ENCODE measurements at regions not wholly inside any gene's neighbourhood (a gene's known extent, or its start where the extent isn't known, plus 50 kb on each side); places are given as distances from the start of the nearest gene placed in this dataset.

DNA sequence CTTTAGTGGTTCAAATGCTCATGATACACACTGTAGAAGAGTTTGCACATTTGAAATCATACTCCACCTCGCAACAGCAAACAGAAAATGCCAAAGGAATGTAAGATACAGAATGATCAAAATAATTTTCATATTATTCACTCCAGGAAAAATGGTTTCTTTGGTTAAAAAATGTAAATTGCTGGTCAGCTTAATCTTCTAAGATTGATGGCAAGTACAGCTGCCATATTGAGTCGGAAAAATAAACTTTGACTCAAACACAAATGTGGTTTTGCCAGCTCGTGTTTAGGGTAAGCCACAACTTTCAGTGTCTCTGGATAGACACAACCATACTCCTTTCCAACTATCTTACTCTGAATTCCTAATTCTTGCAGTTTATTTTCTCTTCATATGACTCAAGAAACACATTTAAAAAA, 154.9 kb upstream of the SMIM21 start:
- H3K36me3 Mint-ChIP-seq: no peaks in the 10 kb centered on the region
- H3K9me3 Mint-ChIP-seq: no peaks in the 10 kb centered on the region
- H3K27me3 Mint-ChIP-seq (ENCODE audit: low read depth): no peaks in the 10 kb centered on the region
- H3K27ac Mint-ChIP-seq: no peak overlapping the region
- no peak for DNase-seq (ENCODE audit: low spot score in 2 of 2, unreplicated experiment in 2 of 2)
- peaks cover 6% of the 10 kb centered on the region for H3K4me1 Mint-ChIP-seq
- no peak overlapping the region for H3K4me3 Mint-ChIP-seq
- TF ChIP-seq, protein P1, sequence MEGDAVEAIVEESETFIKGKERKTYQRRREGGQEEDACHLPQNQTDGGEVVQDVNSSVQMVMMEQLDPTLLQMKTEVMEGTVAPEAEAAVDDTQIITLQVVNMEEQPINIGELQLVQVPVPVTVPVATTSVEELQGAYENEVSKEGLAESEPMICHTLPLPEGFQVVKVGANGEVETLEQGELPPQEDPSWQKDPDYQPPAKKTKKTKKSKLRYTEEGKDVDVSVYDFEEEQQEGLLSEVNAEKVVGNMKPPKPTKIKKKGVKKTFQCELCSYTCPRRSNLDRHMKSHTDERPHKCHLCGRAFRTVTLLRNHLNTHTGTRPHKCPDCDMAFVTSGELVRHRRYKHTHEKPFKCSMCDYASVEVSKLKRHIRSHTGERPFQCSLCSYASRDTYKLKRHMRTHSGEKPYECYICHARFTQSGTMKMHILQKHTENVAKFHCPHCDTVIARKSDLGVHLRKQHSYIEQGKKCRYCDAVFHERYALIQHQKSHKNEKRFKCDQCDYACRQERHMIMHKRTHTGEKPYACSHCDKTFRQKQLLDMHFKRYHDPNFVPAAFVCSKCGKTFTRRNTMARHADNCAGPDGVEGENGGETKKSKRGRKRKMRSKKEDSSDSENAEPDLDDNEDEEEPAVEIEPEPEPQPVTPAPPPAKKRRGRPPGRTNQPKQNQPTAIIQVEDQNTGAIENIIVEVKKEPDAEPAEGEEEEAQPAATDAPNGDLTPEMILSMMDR (IDR thresholded peaks at IDR 0.05; ENCODE audit: unreplicated experiment): no peak

DNA sequence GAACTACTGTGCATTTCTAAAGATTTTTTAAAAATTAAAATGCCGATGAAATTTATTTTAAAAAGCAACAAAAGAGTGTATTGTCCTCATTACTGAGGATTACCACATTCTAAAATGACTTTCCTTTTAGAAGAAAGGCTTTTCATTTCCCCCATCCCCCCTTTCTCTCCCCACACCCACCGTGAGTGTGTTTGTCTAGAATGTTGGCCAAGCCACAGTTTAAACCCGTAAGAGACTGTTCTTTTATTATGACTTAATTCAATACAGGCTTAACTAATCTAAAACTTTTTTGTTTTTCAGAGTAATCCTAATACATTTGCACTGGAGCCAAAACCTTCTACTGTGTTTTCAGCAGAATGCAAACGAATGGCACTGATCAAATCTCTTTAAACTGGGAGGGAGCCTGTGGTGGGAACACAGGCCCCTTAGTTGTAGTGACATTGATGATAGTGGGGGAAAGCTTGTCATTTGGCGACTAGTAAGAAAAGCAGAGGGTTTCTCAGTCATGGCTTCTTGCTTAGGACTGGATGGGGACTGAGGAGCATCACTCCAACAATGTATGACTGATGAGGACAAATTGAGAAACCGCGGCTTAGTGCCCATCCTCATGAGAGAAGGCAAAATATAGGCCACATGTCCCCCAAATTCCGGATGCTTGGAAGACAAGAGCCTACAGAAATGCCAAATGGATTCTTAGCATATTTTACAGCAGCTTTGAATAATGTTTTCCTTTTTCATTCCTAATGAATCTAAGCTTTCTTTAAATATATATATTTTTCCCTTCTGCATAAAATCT, 154.0 kb upstream of the SMIM21 start:
- H3K4me3 Mint-ChIP-seq: no peak overlapping the region
- TF ChIP-seq, protein P1 (IDR thresholded peaks at IDR 0.05; ENCODE audit: unreplicated experiment): no peak
- no peaks in the 10 kb centered on the region for H3K27me3 Mint-ChIP-seq (ENCODE audit: low read depth)
- H3K36me3 Mint-ChIP-seq: no peaks in the 10 kb centered on the region
- H3K9me3 Mint-ChIP-seq: no peaks in the 10 kb centered on the region
- no peak for DNase-seq (ENCODE audit: low spot score in 2 of 2, unreplicated experiment in 2 of 2)
- no peak overlapping the region for H3K27ac Mint-ChIP-seq
- H3K4me1 Mint-ChIP-seq: peaks cover 2% of the 10 kb centered on the region

DNA sequence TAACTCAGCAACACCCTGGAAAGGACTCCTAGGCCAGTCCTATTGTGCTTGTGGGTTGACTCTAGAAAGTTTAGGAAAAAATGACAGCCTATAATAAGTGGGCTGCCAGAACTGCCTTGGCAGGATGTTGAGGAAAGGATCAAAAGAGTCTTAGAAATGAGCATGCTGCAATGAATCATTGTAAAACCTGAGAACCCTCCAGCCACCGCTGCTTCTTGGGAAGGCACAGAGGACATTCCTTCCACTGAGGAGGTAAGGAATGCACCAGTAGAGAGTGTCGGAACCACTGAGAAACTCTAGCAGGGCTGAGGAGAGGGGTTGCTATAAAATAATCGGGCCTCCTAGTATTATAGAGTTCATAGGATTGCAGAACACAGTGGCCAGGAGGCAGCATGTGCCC, 146.7 kb upstream of the SMIM21 start:
- H3K27ac Mint-ChIP-seq: no peak overlapping the region
- no peak for DNase-seq (ENCODE audit: low spot score in 2 of 2, unreplicated experiment in 2 of 2)
- H3K9me3 Mint-ChIP-seq: peaks cover 12% of the 10 kb centered on the region
- H3K4me3 Mint-ChIP-seq: no peak overlapping the region
- TF ChIP-seq, protein P1 (IDR thresholded peaks at IDR 0.05; ENCODE audit: unreplicated experiment): no peak
- no peaks in the 10 kb centered on the region for H3K27me3 Mint-ChIP-seq (ENCODE audit: low read depth)
- no peaks in the 10 kb centered on the region for H3K36me3 Mint-ChIP-seq
- no peaks in the 10 kb centered on the region for H3K4me1 Mint-ChIP-seq

DNA sequence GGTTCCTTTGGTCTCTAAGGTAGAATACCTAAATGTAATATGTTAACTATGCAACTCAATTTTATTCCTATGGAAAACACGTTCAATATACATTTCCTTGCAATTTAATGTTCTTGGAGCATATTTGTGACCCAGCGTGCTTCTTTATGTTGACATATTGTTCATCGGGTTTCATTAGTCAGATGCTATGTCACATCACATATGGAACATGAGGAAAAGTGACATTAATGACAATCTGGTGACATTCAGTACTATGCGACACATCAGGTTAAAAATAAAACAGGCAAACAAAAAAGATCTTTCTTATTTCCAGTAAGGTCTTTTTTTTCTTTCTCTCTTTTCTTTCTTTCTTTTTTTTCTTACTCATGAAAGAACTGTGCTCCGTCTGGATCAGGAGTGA, 135.6 kb upstream of the SMIM21 start:
- H3K4me3 Mint-ChIP-seq: no peak overlapping the region
- no peak for DNase-seq (ENCODE audit: low spot score in 2 of 2, unreplicated experiment in 2 of 2)
- H3K4me1 Mint-ChIP-seq: no peaks in the 10 kb centered on the region
- H3K27ac Mint-ChIP-seq: no peak overlapping the region
- TF ChIP-seq, protein P1 (IDR thresholded peaks at IDR 0.05; ENCODE audit: unreplicated experiment): no peak
- H3K36me3 Mint-ChIP-seq: no peaks in the 10 kb centered on the region
- peaks cover 10% of the 10 kb centered on the region for H3K27me3 Mint-ChIP-seq (ENCODE audit: low read depth)
- H3K9me3 Mint-ChIP-seq: no peaks in the 10 kb centered on the region

DNA sequence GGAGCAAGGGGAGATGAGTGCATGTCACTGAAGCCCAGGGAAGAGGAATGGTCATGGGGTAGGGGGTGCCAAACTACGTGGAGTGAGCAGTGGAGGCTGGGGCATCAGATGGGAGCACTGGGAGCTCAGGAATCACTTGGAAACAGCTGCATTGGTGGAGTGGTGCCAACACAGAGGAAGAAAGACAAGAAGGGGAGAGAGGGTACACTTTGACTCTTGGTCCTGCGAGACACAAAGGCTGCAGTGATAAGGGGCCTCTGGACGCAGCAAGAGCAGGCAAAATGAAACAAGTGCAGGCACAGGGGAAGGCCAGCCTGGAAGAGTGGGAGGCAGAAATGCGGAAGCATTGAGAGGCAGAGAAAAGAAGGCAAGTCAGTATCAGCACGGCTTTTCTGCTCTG, 134.7 kb upstream of the SMIM21 start:
- H3K4me3 Mint-ChIP-seq: no peak overlapping the region
- H3K27me3 Mint-ChIP-seq (ENCODE audit: low read depth): peaks cover 10% of the 10 kb centered on the region
- TF ChIP-seq, protein P1 (IDR thresholded peaks at IDR 0.05; ENCODE audit: unreplicated experiment): no peak
- no peaks in the 10 kb centered on the region for H3K4me1 Mint-ChIP-seq
- no peak for DNase-seq (ENCODE audit: low spot score in 2 of 2, unreplicated experiment in 2 of 2)
- H3K36me3 Mint-ChIP-seq: no peaks in the 10 kb centered on the region
- H3K27ac Mint-ChIP-seq: no peak overlapping the region
- H3K9me3 Mint-ChIP-seq: no peaks in the 10 kb centered on the region
